ENCODE measurements at regions not wholly inside any gene's neighbourhood (a gene's known extent, or its start where the extent isn't known, plus 50 kb on each side); places are given as distances from the start of the nearest gene placed in this dataset.

- no peak for TF ChIP-seq CTCF (conservative IDR thresholded peaks at IDR 0.05)
- no peaks in the 10 kb centered on the region for H3K36me3 Mint-ChIP-seq
- DNase-seq (ENCODE audit: extremely low spot score, unreplicated experiment), result no peak
- H3K27me3 Mint-ChIP-seq, result no peaks in the 10 kb centered on the region
- H3K4me1 Mint-ChIP-seq (ENCODE audit: unreplicated experiment), result peaks cover 3% of the 10 kb centered on the region
- H3K9me3 Mint-ChIP-seq, result peaks cover 4% of the 10 kb centered on the region
- H3K27ac Mint-ChIP-seq, result no peak overlapping the region
- no peak overlapping the region for H3K4me3 Mint-ChIP-seq
These were observed 258.9 kb upstream of the THBS1 start for GRCh38 chr15:39321977-39322376.

GRCh38 chr15:39323157-39323556 is 257.7 kb upstream of the THBS1 start:
- no peak overlapping the region for H3K27ac Mint-ChIP-seq
- no peak for DNase-seq (ENCODE audit: extremely low spot score, unreplicated experiment)
- H3K27me3 Mint-ChIP-seq, result peaks cover 5% of the 10 kb centered on the region
- no peak for TF ChIP-seq CTCF (conservative IDR thresholded peaks at IDR 0.05)
- no peaks in the 10 kb centered on the region for H3K36me3 Mint-ChIP-seq
- peaks cover 8% of the 10 kb centered on the region for H3K9me3 Mint-ChIP-seq
- peaks cover 8% of the 10 kb centered on the region for H3K4me1 Mint-ChIP-seq (ENCODE audit: unreplicated experiment)
- no peak overlapping the region for H3K4me3 Mint-ChIP-seq

GRCh38 chr15:39323706-39324105 is 257.2 kb upstream of the THBS1 start:
- Mint-ChIP-seq H3K27me3 (peaks cover 5% of the 10 kb centered on the region), H3K36me3 (no peaks in the 10 kb centered on the region), H3K9me3 (peaks cover 8% of the 10 kb centered on the region), H3K4me1 (ENCODE audit: unreplicated experiment) (peaks cover 8% of the 10 kb centered on the region), H3K4me3 (no peak overlapping the region), H3K27ac (no peak overlapping the region)
- TF ChIP-seq CTCF (conservative IDR thresholded peaks at IDR 0.05), result no peak
- no peak for DNase-seq (ENCODE audit: extremely low spot score, unreplicated experiment)

- DNase-seq (ENCODE audit: extremely low spot score, unreplicated experiment), result no peak
- Mint-ChIP-seq H3K27ac (no peak overlapping the region), H3K4me1 (ENCODE audit: unreplicated experiment) (peaks cover 13% of the 10 kb centered on the region), H3K36me3 (no peaks in the 10 kb centered on the region), H3K9me3 (peaks cover 4% of the 10 kb centered on the region), H3K4me3 (no peak overlapping the region), H3K27me3 (peaks cover 11% of the 10 kb centered on the region)
- no peak for TF ChIP-seq CTCF (conservative IDR thresholded peaks at IDR 0.05)
These were observed 254.4 kb upstream of the THBS1 start for GRCh38 chr15:39326306-39326975.

GRCh38 chr15:39327005-39327730 is 253.7 kb upstream of the THBS1 start:
- no peak overlapping the region for H3K4me3 Mint-ChIP-seq
- H3K27ac Mint-ChIP-seq, result no peak overlapping the region
- peaks cover 13% of the 10 kb centered on the region for H3K4me1 Mint-ChIP-seq (ENCODE audit: unreplicated experiment)
- H3K9me3 Mint-ChIP-seq, result peaks cover 4% of the 10 kb centered on the region
- no peak for DNase-seq (ENCODE audit: extremely low spot score, unreplicated experiment)
- H3K36me3 Mint-ChIP-seq, result no peaks in the 10 kb centered on the region
- H3K27me3 Mint-ChIP-seq, result peaks cover 19% of the 10 kb centered on the region
- no peak for TF ChIP-seq CTCF (conservative IDR thresholded peaks at IDR 0.05)
